GM19455 (cell line): ENCODE measurements at regions not wholly inside any gene's neighbourhood (a gene's known extent, or its start where the extent isn't known, plus 50 kb on each side); places are given as distances from the start of the nearest gene placed in this dataset.
"Not testable (repeated sequence)": the region's sequence is repeated elsewhere in the genome, so short reads cannot be mapped to it uniquely, and the experiment has no call there.

Experiments
- ATAC-seq: cut with Tn5 transposase; IDR thresholded peaks from one replicate; pipeline ENCODE4 v1.9.1; 2021; ENCODE audit not compliant: unreplicated experiment

- no peak for ATAC-seq
Observed at GRCh38 chr5:126052791-126053190, 370.4 kb upstream of the GRAMD2B start.

- ATAC-seq: no peak
Observed at GRCh38 chr5:126053630-126054029, 369.6 kb upstream of the GRAMD2B start.

GRCh38 chr5:126054577-126055347 lies 368.4 kb upstream of the GRAMD2B start:
- no peak for ATAC-seq

GRCh38 chr5:126055348-126055729 lies 367.9 kb upstream of the GRAMD2B start:
- no peak for ATAC-seq

- no peak for ATAC-seq
Observed at GRCh38 chr5:126056352-126056751, 366.9 kb upstream of the GRAMD2B start.

- no peak for ATAC-seq
Observed at GRCh38 chr5:126056851-126057622, 366.2 kb upstream of the GRAMD2B start.

- not testable (repeated sequence) for ATAC-seq
Observed at GRCh38 chr5:126058392-126058791, 364.8 kb upstream of the GRAMD2B start.

GRCh38 chr5:126062398-126063221 lies 360.6 kb upstream of the GRAMD2B start:
- no peak for ATAC-seq

- no peak for ATAC-seq
Observed at GRCh38 chr5:126065061-126065460, 358.1 kb upstream of the GRAMD2B start.

GRCh38 chr5:126066836-126067235 lies 356.4 kb upstream of the GRAMD2B start:
- ATAC-seq: no peak

- no peak for ATAC-seq
Observed at GRCh38 chr5:126067404-126067803, 355.8 kb upstream of the GRAMD2B start.

GRCh38 chr5:126069329-126069728 lies 353.9 kb upstream of the GRAMD2B start:
- ATAC-seq: no peak

- no peak for ATAC-seq
Observed at GRCh38 chr5:126070481-126070880, 352.7 kb upstream of the GRAMD2B start.

GRCh38 chr5:126074538-126074937 lies 348.7 kb upstream of the GRAMD2B start:
- ATAC-seq: no peak

GRCh38 chr5:126079266-126079665 lies 343.9 kb upstream of the GRAMD2B start:
- ATAC-seq: no peak

- no peak for ATAC-seq
Observed at GRCh38 chr5:126081209-126081608, 342.0 kb upstream of the GRAMD2B start.

- ATAC-seq: no peak
Observed at GRCh38 chr5:126093041-126093440, 330.2 kb upstream of the GRAMD2B start.

GRCh38 chr5:126093718-126094117 lies 329.5 kb upstream of the GRAMD2B start:
- ATAC-seq: no peak

GRCh38 chr5:126094991-126095390 lies 328.2 kb upstream of the GRAMD2B start:
- ATAC-seq: no peak

GRCh38 chr5:126096442-126097006 lies 326.7 kb upstream of the GRAMD2B start:
- ATAC-seq: no peak

GRCh38 chr5:126097876-126098275 lies 325.3 kb upstream of the GRAMD2B start:
- no peak for ATAC-seq
